ENCODE measurements at regions not wholly inside any gene's neighbourhood (a gene's known extent, or its start where the extent isn't known, plus 50 kb on each side); places are given as distances from the start of the nearest gene placed in this dataset.

DNA sequence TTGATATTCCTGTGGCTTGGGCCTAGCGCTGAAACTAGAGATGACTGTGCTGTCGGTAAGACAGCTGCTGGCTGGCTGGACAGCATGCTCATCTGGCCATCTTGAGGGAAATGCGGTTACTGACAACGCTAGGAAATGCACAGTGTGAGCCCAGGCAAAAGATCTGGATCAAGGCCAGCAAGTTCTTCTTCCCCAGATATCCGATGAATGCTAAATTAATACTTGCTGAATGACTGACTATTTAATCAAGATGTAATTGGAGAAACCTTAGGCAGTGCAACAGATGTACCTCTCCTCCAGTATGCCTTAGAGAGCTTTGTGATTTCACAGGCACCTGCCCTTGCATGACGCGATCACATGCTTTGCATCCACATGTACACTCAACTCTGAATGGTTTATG lies 659.1 kb downstream of the EFNA5 start:
- TF ChIP-seq, protein P1, sequence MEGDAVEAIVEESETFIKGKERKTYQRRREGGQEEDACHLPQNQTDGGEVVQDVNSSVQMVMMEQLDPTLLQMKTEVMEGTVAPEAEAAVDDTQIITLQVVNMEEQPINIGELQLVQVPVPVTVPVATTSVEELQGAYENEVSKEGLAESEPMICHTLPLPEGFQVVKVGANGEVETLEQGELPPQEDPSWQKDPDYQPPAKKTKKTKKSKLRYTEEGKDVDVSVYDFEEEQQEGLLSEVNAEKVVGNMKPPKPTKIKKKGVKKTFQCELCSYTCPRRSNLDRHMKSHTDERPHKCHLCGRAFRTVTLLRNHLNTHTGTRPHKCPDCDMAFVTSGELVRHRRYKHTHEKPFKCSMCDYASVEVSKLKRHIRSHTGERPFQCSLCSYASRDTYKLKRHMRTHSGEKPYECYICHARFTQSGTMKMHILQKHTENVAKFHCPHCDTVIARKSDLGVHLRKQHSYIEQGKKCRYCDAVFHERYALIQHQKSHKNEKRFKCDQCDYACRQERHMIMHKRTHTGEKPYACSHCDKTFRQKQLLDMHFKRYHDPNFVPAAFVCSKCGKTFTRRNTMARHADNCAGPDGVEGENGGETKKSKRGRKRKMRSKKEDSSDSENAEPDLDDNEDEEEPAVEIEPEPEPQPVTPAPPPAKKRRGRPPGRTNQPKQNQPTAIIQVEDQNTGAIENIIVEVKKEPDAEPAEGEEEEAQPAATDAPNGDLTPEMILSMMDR (IDR thresholded peaks at IDR 0.05), result no peak
- no peak for TF ChIP-seq POLR2A (IDR thresholded peaks at IDR 0.05)
